ENCODE measurements at regions not wholly inside any gene's neighbourhood (a gene's known extent, or its start where the extent isn't known, plus 50 kb on each side); places are given as distances from the start of the nearest gene placed in this dataset.

DNA sequence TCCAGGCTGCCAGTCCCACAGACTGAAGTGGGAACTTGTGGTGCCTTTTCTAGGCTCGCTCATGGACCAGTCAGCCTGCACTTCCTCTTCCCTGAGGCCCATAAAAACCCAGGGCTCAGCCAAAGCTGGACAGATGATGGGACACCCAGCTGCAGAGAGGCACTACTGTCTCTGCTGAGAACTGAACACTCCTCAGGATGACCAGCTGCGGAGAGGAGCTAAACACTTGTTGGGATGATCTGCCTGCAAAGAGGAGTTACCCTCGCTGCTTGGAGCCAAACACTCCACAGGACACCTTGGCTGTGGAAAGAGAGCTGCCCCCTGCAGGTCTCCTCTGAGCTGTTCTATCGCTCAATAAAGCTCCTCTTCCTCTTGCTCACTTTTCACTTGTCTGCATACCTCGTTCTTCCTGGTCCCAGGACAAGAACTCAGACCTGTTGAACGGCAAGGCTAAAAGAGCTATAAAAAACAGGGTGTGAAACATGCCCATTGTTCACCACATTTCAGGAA is 465.5 kb downstream of the GUCY1A2 start:
- TF ChIP-seq, protein P1, sequence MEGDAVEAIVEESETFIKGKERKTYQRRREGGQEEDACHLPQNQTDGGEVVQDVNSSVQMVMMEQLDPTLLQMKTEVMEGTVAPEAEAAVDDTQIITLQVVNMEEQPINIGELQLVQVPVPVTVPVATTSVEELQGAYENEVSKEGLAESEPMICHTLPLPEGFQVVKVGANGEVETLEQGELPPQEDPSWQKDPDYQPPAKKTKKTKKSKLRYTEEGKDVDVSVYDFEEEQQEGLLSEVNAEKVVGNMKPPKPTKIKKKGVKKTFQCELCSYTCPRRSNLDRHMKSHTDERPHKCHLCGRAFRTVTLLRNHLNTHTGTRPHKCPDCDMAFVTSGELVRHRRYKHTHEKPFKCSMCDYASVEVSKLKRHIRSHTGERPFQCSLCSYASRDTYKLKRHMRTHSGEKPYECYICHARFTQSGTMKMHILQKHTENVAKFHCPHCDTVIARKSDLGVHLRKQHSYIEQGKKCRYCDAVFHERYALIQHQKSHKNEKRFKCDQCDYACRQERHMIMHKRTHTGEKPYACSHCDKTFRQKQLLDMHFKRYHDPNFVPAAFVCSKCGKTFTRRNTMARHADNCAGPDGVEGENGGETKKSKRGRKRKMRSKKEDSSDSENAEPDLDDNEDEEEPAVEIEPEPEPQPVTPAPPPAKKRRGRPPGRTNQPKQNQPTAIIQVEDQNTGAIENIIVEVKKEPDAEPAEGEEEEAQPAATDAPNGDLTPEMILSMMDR (IDR thresholded peaks at IDR 0.05), result no peak
- no peak for TF ChIP-seq POLR2A (IDR thresholded peaks at IDR 0.05)

Measured in vagina (tissue), 2 donors.